Body of pancreas (tissue), 4 donors: ENCODE measurements at regions not wholly inside any gene's neighbourhood (a gene's known extent, or its start where the extent isn't known, plus 50 kb on each side); places are given as distances from the start of the nearest gene placed in this dataset.

Experiments
- CTCF ChIP-seq, 7 experiments: fragments of 450-650 bp in 4 of 7; fragments of 200-600 bp in 3 of 7; sonication (generic) in 3 of 7; IDR thresholded peaks; one replicate each; pipeline ENCODE4 v1.5.1; 2016 to 2019; ENCODE audit warnings: antibody characterized with exemption in 7 of 7
- POLR2A ChIP-seq, 3 donors: fragments of 450-650 bp; IDR thresholded peaks; one replicate each; pipeline ENCODE4 v1.6.1; 2016; ENCODE audit warnings: antibody characterized with exemption in 3 of 3, mild to moderate bottlenecking in 2 of 3

- no peak for TF ChIP-seq CTCF (IDR thresholded peaks at IDR 0.05)
- TF ChIP-seq POLR2A (IDR thresholded peaks at IDR 0.05): no peak
These were observed 194.3 kb upstream of the SMIM21 start for GRCh38 chr18:75621818-75622217.
